DMS53 treated with DMSO at 0.1 percent for 48 hours (cell line): ENCODE measurements at regions not wholly inside any gene's neighbourhood (a gene's known extent, or its start where the extent isn't known, plus 50 kb on each side); places are given as distances from the start of the nearest gene placed in this dataset.
A peak's percentile ranks its signal among the peaks of the same experiment; 100 is the strongest.
"Not testable (repeated sequence)": the region's sequence is repeated elsewhere in the genome, so short reads cannot be mapped to it uniquely, and the experiment has no call there.

ENCODE experiments used
- DNase-seq: peaks from one replicate; lab custom pipeline; 2025; ENCODE audit not compliant: unreplicated experiment; lab: John Stamatoyannopoulos, UW

DNA sequence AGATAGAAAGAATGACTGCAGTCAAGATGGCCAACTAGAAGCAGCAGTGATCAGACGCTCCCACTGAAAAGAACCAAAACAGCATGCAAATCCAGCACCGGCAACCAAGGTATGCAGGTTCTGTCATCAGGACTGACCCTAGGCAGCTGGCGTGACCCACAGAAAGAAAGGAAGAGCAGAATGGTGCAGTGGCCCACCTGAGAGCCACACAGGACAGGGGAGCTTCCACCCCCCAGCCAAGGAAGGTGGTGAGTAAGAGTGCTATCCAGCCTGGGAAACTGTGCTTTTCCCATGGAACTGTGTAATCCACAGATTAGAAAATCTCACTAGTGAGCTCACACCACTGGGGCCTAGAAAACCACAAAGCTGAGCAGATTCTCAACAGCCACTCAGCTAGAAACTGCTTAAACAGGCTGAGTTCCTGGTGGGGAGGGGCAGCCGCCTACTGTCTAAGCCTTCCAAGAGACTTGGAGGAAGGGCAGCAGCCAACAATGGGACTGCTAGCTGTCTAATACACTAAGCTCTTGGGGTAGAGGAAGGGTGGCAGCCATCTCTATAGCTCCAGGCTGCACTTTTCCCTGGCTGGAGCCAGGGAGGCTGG lies 127.9 kb downstream of the EVA1A start:
- no peak for DNase-seq

DNA sequence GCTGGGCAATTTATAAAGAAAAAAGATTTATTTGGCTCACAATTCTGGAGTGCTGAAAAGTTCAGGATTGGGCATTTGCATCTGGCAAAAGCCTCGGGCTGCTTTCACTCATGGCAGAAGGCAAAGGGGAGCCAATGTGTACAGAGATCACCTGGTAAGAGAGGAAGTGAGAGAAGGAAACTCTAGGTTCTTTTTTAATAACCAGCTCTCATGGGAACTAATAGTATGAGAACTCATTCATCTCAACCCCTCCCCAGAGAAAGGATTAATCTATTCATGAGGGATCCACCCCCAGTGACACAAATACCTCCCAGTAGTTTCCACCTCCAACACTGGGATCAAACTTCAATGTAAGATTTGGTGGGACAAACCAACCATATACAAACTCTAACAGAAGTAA lies 129.0 kb downstream of the EVA1A start:
- no peak for DNase-seq

GRCh38 chr2:75431276-75431675 lies 129.5 kb downstream of the EVA1A start:
- no peak for DNase-seq

DNA sequence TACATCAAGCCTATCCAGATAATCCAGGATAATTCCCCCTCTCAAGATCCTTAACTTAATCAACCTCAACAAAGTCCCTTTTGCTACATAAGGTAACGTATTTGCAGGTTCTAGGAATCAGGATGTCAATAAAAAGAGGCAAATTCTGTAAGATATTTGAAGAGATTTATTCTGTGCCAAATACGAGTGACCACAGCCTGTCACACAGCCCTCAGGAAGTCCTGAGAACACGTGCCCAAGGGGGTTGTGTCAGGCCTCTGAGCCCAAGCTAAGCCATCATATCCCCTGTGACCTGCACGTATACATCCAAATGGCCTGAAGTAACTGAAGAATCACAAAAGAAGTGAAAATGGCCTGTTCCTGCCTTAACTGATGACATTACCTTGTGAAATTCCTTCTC lies 130.3 kb downstream of the EVA1A start:
- DNase-seq, result not testable (repeated sequence)

- DNase-seq, result no peak
Observed at GRCh38 chr2:75428646-75429443, 131.9 kb downstream of the EVA1A start.

DNA sequence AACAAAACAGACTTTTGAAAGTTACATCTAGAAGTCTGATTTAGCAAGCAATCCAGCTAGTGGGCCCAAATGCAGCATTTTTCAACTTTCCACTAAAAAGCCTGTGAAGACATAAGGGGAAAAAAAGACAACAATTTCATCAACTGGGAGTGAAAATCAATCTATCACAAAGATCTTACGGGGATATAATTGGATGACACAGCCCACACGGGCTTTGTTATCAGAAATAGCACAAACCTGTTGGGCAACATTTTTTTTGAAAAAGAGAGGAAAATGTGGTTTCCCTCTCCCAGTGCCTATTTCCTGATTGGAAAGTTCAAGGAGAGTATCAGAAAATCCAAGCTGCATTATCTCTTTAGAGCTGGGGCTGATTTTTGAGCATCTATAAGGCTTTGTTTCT lies 132.7 kb downstream of the EVA1A start:
- DNase-seq, result peak; percentile 25

DNA sequence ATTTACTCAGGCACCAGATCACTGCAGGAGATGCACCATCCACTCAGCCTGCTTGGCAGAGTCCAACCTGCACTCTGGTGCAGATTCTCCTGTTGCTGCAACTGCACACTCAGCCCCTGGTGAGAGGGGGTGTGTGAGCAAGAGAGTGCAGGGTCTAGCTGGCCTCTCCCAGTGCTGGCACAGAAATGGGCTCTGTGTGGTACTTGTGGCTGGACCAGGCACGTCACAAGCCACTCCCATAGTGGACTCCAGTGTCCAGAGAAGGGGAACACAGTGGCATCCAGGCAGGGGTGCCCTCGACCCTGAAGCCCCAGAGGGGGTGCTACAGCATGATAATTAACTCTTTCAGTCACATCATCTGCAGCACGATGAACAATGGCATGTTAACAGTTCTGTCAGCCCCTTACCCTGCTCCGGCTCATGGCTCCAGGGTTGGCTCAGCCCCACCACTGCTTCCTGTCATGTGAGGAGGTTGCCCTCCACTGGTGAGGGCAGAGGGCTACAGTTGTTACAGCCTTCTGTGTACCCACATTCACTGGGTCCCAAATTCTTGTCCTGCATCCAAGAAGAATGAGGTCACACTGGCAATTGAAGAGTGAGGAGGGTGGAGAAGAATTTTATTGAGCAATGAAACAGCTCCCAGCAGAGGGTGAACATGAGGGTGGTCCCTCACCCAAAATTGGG lies 135.7 kb downstream of the EVA1A start:
- no peak for DNase-seq

GRCh38 chr2:75421986-75422385 lies 138.8 kb downstream of the EVA1A start:
- no peak for DNase-seq

DNA sequence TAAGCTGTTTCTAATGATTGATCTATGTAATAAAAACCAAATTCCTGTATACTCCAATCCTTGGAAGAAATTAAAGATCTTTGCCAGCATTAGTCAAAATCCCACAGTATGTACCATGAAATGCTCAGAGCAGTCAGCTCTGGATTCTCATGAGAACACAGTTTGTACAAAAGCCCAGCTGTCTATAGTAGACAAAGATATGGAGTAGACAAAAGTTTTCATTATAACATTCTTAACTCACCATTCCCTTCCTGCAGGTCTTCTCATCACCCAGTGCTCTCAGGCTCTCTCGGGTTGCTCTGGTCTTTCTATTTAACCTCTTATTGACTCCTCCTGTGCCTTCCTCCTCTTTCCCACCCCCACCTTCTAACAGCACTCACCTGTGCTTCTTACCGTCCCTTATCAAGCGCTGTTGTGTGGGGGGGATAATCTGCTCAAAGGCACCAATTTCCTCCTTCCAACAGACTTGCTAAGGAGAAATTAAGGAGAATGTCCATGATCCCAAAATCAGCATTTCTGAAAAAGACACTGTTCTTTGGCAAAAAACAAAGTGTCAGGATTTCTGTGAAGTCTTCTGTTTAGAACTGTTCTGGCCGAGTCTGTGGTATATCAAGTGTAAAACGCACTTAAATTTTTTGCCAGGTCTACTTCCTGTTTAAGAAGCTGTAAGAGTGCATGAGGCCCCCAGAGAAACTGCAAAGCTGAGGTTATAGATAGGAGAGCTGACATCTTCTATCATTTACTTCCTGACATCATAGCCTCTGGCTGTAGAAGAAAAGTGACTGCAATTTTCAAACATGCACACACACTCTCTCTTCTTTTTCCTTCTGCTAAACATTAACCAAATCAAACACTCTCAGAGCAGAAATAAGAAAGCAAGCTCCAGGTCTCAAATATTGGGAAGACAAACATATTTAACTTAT lies 144.1 kb downstream of the EVA1A start:
- peak; percentile 50 for DNase-seq

- no peak for DNase-seq
Observed at GRCh38 chr2:75415731-75416130, 145.0 kb downstream of the EVA1A start.

DNA sequence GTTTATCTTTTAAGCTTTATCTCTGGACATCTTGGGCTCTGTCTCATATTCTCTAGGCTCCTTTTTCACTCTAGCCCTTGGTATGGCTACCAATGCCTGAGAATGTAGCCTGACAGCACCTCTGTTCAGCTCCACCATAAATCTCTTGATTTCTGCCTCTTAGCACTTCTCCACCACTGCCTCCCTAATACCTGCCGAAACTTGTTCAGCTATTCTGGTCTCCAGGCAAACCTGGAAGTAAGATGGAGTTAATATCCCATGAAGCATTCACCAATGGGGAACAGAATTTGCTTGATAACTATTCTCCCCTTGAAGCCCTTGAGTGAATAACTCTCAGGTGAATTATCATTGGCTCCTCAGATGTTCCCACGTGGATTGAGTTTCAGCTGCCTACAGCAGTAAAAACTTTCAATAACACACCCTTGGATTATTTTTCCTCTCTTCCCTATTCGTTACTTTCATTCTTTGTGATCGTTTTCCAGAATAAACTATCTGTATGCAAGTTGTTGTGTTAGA lies 145.6 kb downstream of the EVA1A start:
- DNase-seq, result no peak

DNA sequence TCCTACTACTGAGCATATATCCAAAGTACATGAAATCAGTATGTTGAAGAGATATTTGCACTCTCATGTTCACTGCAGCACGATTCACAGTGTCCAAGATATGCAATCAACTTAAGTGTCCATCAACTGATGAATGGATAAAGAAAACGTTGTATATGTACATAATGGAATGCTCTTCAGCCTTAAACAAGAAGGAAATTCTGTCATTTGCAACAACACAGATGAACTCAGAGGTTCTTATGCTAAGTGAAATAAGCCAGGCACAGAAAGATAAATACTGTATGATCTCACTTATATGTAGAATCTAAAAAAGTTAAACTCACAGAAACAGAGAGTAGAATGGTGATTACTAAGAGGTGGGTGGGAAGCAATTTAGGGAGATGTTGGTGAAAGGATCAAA lies 149.2 kb downstream of the EVA1A start:
- DNase-seq, result no peak

DNA sequence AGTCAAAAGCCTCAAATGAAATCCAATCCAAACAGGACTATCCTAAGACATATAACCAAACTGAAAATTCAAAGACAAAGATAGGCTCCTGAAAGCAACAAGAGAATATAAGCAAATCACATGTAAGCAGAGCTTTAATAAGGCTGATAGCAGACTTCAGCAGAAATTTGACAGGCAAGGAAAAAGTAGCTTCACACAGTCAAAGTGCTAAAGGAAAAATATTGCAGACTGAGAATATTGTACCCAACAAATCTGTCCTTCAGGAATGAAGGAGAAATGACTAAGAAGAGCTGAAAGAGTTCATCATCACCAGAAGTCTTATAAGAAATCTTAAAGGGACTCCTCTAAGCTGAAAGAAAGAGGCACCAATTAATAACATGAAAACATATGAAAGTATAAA lies 150.0 kb downstream of the EVA1A start:
- no peak for DNase-seq

GRCh38 chr2:75408771-75409170 lies 152.0 kb downstream of the EVA1A start:
- no peak for DNase-seq

DNA sequence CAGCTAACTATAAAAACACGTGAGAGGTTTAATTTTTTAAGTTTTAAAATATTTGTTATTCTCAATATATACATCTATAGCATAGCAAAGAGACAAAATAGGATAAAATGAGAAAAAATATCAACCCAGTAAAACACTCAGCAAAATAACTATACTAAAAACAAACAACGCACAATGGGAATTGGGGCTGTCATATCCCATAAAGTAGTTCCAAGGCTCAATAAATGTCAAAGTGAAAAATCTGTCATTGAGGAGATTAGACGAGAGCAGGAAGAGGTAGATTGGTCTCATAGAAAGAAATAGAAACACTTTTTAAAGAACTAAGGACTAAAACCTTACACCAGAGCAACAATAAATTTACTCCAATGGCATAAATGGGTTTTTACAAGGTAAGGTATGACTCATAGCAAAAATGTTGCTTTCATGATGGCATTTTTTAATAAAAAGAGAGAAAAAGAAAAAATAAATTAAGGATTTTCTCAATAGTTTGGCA lies 153.7 kb downstream of the EVA1A start:
- DNase-seq, result no peak

DNA sequence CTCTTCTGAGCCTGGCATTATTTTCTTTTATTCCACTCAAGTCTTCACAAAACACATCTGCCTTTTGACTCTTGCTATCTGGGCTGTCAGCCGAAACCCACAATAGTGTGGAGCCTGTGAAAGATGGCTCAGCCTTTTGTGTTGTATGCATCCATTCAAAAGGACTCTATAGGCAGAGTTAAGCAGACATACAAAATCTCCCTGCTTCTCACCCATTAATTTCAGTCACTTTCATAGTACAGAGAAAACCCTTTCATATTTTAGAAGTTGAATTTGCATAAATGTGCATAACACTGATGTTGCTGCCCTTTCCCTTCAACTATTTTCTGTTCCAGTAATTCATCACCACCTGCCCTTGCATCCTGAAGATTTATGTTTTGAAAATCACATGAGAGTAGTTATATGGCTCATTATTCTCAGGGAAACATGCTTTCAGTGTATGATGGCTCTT lies 154.6 kb downstream of the EVA1A start:
- DNase-seq, result no peak

DNA sequence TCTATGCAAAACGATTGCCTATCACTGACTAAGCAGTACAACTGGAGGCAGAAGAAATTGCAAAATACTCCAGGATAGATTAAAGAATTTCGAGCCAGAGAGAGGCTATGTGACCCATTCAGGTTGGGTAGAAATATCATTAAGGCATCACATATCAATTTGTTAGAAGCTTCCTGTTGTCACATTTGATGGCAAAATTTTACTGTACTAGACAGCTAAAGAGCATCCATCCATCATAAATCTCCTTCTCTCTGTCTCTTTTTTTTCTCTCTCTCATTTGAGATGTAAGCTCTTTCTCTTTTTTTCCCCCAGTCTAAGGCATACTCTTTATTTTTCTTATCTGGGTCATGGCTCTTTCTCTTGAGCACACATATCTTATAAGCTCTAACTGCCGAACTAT lies 155.7 kb downstream of the EVA1A start:
- DNase-seq, result no peak

GRCh38 chr2:75403991-75404428 lies 156.7 kb downstream of the EVA1A start:
- DNase-seq, result peak; percentile 68

DNA sequence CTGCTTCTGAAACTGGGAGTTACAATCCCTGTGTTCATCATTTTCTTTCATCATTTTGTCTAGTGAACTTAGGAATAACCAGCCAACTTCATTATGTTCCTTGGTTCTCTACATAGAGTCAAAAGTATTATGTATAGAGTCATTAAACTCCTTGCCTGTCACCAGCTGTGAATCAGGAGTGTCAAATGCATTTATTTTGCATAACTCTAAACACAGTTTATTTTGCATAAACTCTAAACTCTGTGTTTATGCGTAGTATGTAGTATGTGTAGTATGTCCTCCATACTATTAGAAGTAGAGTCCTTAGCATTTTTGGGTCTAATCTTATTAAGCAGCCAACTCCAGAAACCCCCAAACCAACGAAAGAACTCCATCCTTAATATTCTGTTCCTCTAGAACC lies 164.4 kb downstream of the EVA1A start:
- DNase-seq, result no peak

DNA sequence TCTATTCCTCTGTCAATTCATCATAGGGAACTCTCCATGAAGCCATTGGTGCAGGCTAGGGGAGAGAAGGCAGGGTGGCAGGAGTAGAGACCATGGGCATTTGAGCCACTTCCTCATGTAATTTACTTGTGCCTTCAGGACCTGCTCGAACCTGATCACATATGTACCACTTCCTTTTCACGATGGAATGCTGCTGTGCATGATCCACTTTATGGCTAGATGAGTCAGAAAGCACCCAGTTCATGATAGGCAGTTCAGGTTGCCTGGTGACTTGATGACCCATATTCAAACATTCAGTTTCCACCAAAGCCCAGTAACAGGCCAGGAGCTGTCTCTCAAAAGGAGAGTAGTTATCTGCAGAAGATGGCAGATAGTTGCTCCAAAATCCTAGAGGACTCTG lies 166.0 kb downstream of the EVA1A start:
- DNase-seq, result not testable (repeated sequence)

DNA sequence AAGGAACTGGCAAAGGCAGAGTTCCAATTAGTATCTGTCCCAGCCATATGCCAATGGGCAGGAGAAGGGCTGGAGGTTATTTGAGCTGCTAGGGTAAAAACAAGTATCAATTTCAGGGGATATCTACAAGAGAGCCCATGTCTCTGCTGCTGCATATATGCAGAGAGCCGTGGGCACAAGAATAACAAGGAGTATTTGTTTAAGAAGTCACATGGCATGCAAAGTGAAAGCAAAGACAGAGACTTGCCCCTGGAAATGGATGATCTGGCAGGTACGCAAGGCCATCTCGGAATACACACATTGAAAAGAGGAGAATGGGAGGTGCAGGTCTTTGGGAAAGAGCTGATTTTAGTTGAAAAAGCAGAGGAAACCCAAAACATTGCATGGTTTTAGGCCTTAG lies 170.6 kb downstream of the EVA1A start:
- DNase-seq, result no peak
